K562 (cell line): ENCODE measurements at regions not wholly inside any gene's neighbourhood (a gene's known extent, or its start where the extent isn't known, plus 50 kb on each side); places are given as distances from the start of the nearest gene placed in this dataset.

Experiments
- ATAC-seq: fragments of 200-7000 bp; cut with Tn5 transposase; 3 replicates; pipeline ENCODE4 v1.9.1; 2020; ENCODE audit warnings: moderate library complexity
- BruUV-seq: library from RNA; stranded (reverse); fragments of 400-500 nt; replicated peaks from 2 replicates; lab custom pipeline; 2021; lab: Mats Ljungman, UMichigan
- CTCF ChIA-PET: fragments of 300-600 bp; formaldehyde crosslinking; extraction: SDS; loops from one replicate; lab custom pipeline; 2021; ENCODE audit warnings: low intra/inter-chr PET ratio; lab: Yijun Ruan, JAX
- POLR2A ChIA-PET: fragments of 300-600, 350-650 bp; sonication (Branson Sonifier 250); formaldehyde crosslinking; extraction: SDS; loops from one replicate; lab custom pipeline; 2021; ENCODE audit warnings: antibody characterized with exemption, inconsistent platforms; lab: Yijun Ruan, JAX
- DNase-seq, 4 experiments: peaks; one replicate each; pipeline versions ENCODE4 v3.0.0 to v3.0.0-alpha.2; 2011 to 2018; ENCODE audit warnings: low spot score in 3 of 4, mixed read lengths in 3 of 4; ENCODE audit errors: extremely low read depth in 1 of 4
- FAIRE-seq: peaks from 2 replicates; lab custom pipeline; 2011; peaks lifted over from hg19 to GRCh38; lab: Jason Lieb, UNC
- H2AFZ ChIP-seq: 2 replicates; pipeline ENCODE4 v1.6.0; 2011; ENCODE audit warnings: low read depth, low read length, control low read depth, inconsistent platforms
- H3K27ac ChIP-seq: fragments of 200-600 bp; 3 replicates; pipeline ENCODE4 v1.8.0; 2011; ENCODE audit warnings: low read depth, mild to moderate bottlenecking, control low read depth, inconsistent platforms, low read length, moderate library complexity, mixed read lengths; ENCODE audit errors: extremely low read depth
- H3K27me3 ChIP-seq, 2 experiments: fragments of 300-600 bp in 1 of 2; 2 replicates in 1 of 2; 3 replicates in 1 of 2; pipeline versions ENCODE4 v1.6.0 to v1.8.0; 2011; ENCODE audit warnings: inconsistent platforms in 2 of 2, low read length in 2 of 2, mild to moderate bottlenecking in 1 of 2, mixed read lengths in 1 of 2, moderate library complexity in 1 of 2; ENCODE audit not compliant: control insufficient read depth in 2 of 2, insufficient read depth in 2 of 2
- H3K36me3 ChIP-seq: fragments of 300-600 bp; 3 replicates; pipeline ENCODE4 v1.8.0; 2011; ENCODE audit warnings: mild to moderate bottlenecking, low read length, inconsistent platforms; ENCODE audit not compliant: control insufficient read depth, insufficient read depth
- H3K4me1 ChIP-seq, 2 experiments: fragments of 200-600 bp in 1 of 2; replicated peaks in 1 of 2; 2 replicates in 1 of 2; 3 replicates in 1 of 2; pipeline versions ENCODE4 v1.5.1 to v1.8.0; 2011; ENCODE audit warnings: inconsistent platforms in 2 of 2, low read length in 2 of 2, mild to moderate bottlenecking in 1 of 2, mixed read lengths in 1 of 2, moderate library complexity in 1 of 2; ENCODE audit not compliant: control insufficient read depth in 2 of 2, insufficient read depth in 2 of 2
- H3K4me2 ChIP-seq: 2 replicates; pipeline ENCODE4 v1.6.1; 2011; ENCODE audit warnings: low read length, control low read depth, inconsistent platforms, mixed read lengths; ENCODE audit not compliant: insufficient read depth
- H3K4me3 ChIP-seq: fragments of 200-600 bp; sonication (generic), shearing (Covaris generic); 2 replicates; pipeline ENCODE4 v1.5.1; 2016; ENCODE audit warnings: control low read depth, inconsistent platforms
- H3K79me2 ChIP-seq: fragments of 200-600 bp; 3 replicates; pipeline ENCODE4 v1.8.0; 2011; ENCODE audit warnings: low read length, inconsistent platforms; ENCODE audit not compliant: control insufficient read depth, insufficient read depth
- H3K9ac ChIP-seq, 2 experiments: 2 replicates each; pipeline versions ENCODE4 v1.6.0 to v1.6.1; 2011; ENCODE audit warnings: low read depth in 2 of 2, low read length in 2 of 2, control low read depth in 1 of 2, inconsistent platforms in 1 of 2, mild to moderate bottlenecking in 1 of 2, mixed read lengths in 1 of 2; ENCODE audit not compliant: insufficient read depth in 1 of 2
- H3K9me1 ChIP-seq: one replicate; pipeline ENCODE4 v1.6.0; 2011; ENCODE audit warnings: inconsistent platforms, mild to moderate bottlenecking, low read length, moderate library complexity; ENCODE audit not compliant: control insufficient read depth, insufficient read depth
- H3K9me3 ChIP-seq: replicated peaks from 2 replicates; pipeline ENCODE4 v1.5.1; 2011; ENCODE audit warnings: low read depth, low read length, inconsistent platforms; ENCODE audit not compliant: control insufficient read depth, insufficient read depth
- H4K20me1 ChIP-seq: replicated peaks from 2 replicates; pipeline ENCODE4 v1.6.1; 2011; ENCODE audit warnings: low read length, inconsistent platforms, mixed read lengths; ENCODE audit not compliant: control insufficient read depth, insufficient read depth
- ATF7 ChIP-seq: fragments of 450-650 bp; IDR thresholded peaks from 2 replicates; pipeline ENCODE4 v1.7.1; 2014; ENCODE audit warnings: mild to moderate bottlenecking, moderate library complexity
- BHLHE40 ChIP-seq: IDR thresholded peaks from 2 replicates; pipeline ENCODE4 v1.6.1; 2011; ENCODE audit warnings: low read length, improper control_type of control experiment
- ELF1 ChIP-seq: fragments of 200-800 bp; sonication (Bioruptor generic); IDR thresholded peaks from 2 replicates; pipeline ENCODE4 v1.6.1; 2016; ENCODE audit warnings: missing genetic modification characterization, missing compliant biosample characterization
- GTF2F1 ChIP-seq: IDR thresholded peaks from 2 replicates; pipeline ENCODE4 v1.6.1; 2011; ENCODE audit warnings: low read depth, low read length, improper control_type of control experiment
- NR4A1 ChIP-seq, 2 experiments: fragments of 250-450 bp in 1 of 2; fragments of 450-650 bp in 1 of 2; sonication (Bioruptor Pico) in 1 of 2; IDR thresholded peaks; 2 replicates each; pipeline versions ENCODE4 v1.4.0 to v1.6.1; 2016 to 2020; ENCODE audit warnings: mild to moderate bottlenecking in 2 of 2, missing compliant biosample characterization in 1 of 2, missing genetic modification characterization in 1 of 2, moderate library complexity in 1 of 2
- NUFIP1 ChIP-seq: fragments of 450-650 bp; IDR thresholded peaks from 2 replicates; pipeline ENCODE4 v1.6.1; 2018; ENCODE audit not compliant: partially characterized antibody
- RBM39 ChIP-seq: fragments of 200-400 bp; formaldehyde crosslinking; optimal IDR thresholded peaks from 2 replicates; pipeline ENCODE3; 2018; ENCODE audit warnings: low read depth, low read length
- RFX1 ChIP-seq: fragments of 450-650 bp; IDR thresholded peaks from 2 replicates; pipeline ENCODE4 v1.6.1; 2016; ENCODE audit warnings: mild to moderate bottlenecking, moderate library complexity
- SUPT5H ChIP-seq: fragments of 450-650 bp; IDR thresholded peaks from 2 replicates; pipeline ENCODE4 v1.6.1; 2016
- ZBTB40 ChIP-seq, 2 experiments: fragments of 450-650 bp in 1 of 2; sonication (generic) in 1 of 2; formaldehyde crosslinking in 1 of 2; IDR thresholded peaks; 2 replicates each; pipeline versions ENCODE4 v1.7.1 to v1.9.0; 2016 to 2022; ENCODE audit warnings: inconsistent platforms in 1 of 2, mild to moderate bottlenecking in 1 of 2, missing genetic modification reagents in 1 of 2
- ZFP36 ChIP-seq: fragments of 150-350 bp; IDR thresholded peaks from 2 replicates; pipeline ENCODE4 v1.6.1; 2018; ENCODE audit warnings: low read length, low read depth; ENCODE audit not compliant: partially characterized antibody
- ZNF121 ChIP-seq: sonication (generic); formaldehyde crosslinking; conservative IDR thresholded peaks from 2 replicates; pipeline ENCODE4 v1.8.0; 2022; ENCODE audit warnings: missing genetic modification reagents
- ZNF124 ChIP-seq: sonication (generic); formaldehyde crosslinking; IDR thresholded peaks from 2 replicates; pipeline ENCODE4 v1.8.1; 2022; ENCODE audit warnings: missing genetic modification reagents
- ZNF354B ChIP-seq: fragments of 250-450 bp; sonication (Bioruptor Pico); IDR thresholded peaks from 2 replicates; pipeline ENCODE4 v1.4.0; 2020
- ZNF639 ChIP-seq, 2 experiments: fragments of 200-800 bp in 1 of 2; sonication (Bioruptor generic) in 1 of 2; sonication (generic) in 1 of 2; formaldehyde crosslinking in 1 of 2; IDR thresholded peaks in 1 of 2; conservative IDR thresholded peaks in 1 of 2; 2 replicates each; pipeline versions ENCODE4 v1.5.0 to v1.6.1; 2016 to 2020; ENCODE audit warnings: missing compliant biosample characterization in 1 of 2, missing genetic modification characterization in 1 of 2, missing genetic modification reagents in 1 of 2
- WGBS: fragments of 100-300 bp; shearing (Covaris generic); methylation state at CpG from one replicate; pipeline ENCODE4 v1.1.6; 2016; ENCODE audit warnings: low coverage, mixed read lengths; ENCODE audit not compliant: insufficient coverage; ENCODE audit errors: missing lambda C conversion rate; 5-methylcytosine and 5-hydroxymethylcytosine counted together
- in situ Hi-C: fragments of 300-500 bp; cut with MboI; formaldehyde crosslinking; loops from 4 replicates; pipeline ENCODE4 v1.15.0; 2018; ENCODE audit warnings: inconsistent platforms, mixed read lengths
- intact Hi-C: fragments of 100-400 bp; cut with micrococcal nuclease; formaldehyde crosslinking; loops from 2 replicates; pipeline ENCODE4 v1.14.2; 2022

GRCh38 chr14:84228702-84229101 is 1301.2 kb upstream of the FLRT2 start:
- H3K4me1 ChIP-seq, result no peaks in the 10 kb centered on the region
- H3K9ac ChIP-seq, result no peak overlapping the region
- H2AFZ ChIP-seq, result no peak overlapping the region
- no TSS peak for BruUV-seq
- intact Hi-C loops, result no loop called here
- no peaks in the 10 kb centered on the region for H3K9me1 ChIP-seq
- H3K27ac ChIP-seq, result no peak overlapping the region
- H4K20me1 ChIP-seq, result no peaks in the 10 kb centered on the region
- ATAC-seq (no peak), FAIRE-seq (no peak), DNase-seq (no peak)
- H3K36me3 ChIP-seq, result no peaks in the 10 kb centered on the region
- H3K27me3 ChIP-seq, result no peaks in the 10 kb centered on the region
- H3K79me2 ChIP-seq, result no peaks in the 10 kb centered on the region
- no peak overlapping the region for H3K4me3 ChIP-seq
- no peak overlapping the region for H3K4me2 ChIP-seq
- no peaks in the 10 kb centered on the region for H3K9me3 ChIP-seq
- in situ Hi-C loops, result no loop called here
- 0% methylated on average over 3 of the region's 3 CpGs for WGBS
- ChIA-PET CTCF (no interaction called here), POLR2A (no interaction called here)
- TF ChIP-seq RFX1 (no peak), ZNF121 (no peak), ZBTB40 (IDR thresholded peaks at IDR 0.05) (no peak), ZBTB40 (CRISPR knock-in tag; IDR thresholded peaks at IDR 0.05) (no peak), GTF2F1 (no peak), ZNF354B (no peak), RBM39 (no peak), ATF7 (no peak), ZNF124 (CRISPR knock-in tag) (no peak), NR4A1 (CRISPR knock-in tag; IDR thresholded peaks at IDR 0.05) (no peak), NR4A1 (tag; IDR thresholded peaks at IDR 0.05) (no peak), ZFP36 (no peak), SUPT5H (no peak), BHLHE40 (no peak), ZNF639 (CRISPR knock-in tag; conservative IDR thresholded peaks at IDR 0.05 in 1 of 2, IDR thresholded peaks at IDR 0.05 in 1 of 2) (no peak), ELF1 (tag) (no peak), NUFIP1 (no peak)
